ENCODE measurements at regions not wholly inside any gene's neighbourhood (a gene's known extent, or its start where the extent isn't known, plus 50 kb on each side); places are given as distances from the start of the nearest gene placed in this dataset.
"Not testable (repeated sequence)": the region's sequence is repeated elsewhere in the genome, so short reads cannot be mapped to it uniquely, and the experiment has no call there.

- DNase-seq, result no peak
These were observed 136.6 kb upstream of the FHIT start for GRCh38 chr3:61387817-61388216.

GRCh38 chr3:61393480-61393947 lies 142.3 kb upstream of the FHIT start:
- DNase-seq, result not testable (repeated sequence)

- no peak for DNase-seq
These were observed 150.1 kb upstream of the FHIT start for GRCh38 chr3:61401359-61401758.

- no peak for DNase-seq
These were observed 154.0 kb upstream of the PTPRG start for GRCh38 chr3:61407397-61407796.

GRCh38 chr3:61409638-61410037 lies 151.7 kb upstream of the PTPRG start:
- no peak for DNase-seq

GRCh38 chr3:61410358-61410757 lies 151.0 kb upstream of the PTPRG start:
- not testable (repeated sequence) for DNase-seq

- no peak for DNase-seq
These were observed 150.2 kb upstream of the PTPRG start for GRCh38 chr3:61411009-61411662.

GRCh38 chr3:61414456-61414855 lies 146.9 kb upstream of the PTPRG start:
- DNase-seq, result no peak

GRCh38 chr3:61415201-61415600 lies 146.2 kb upstream of the PTPRG start:
- no peak for DNase-seq

GRCh38 chr3:61416618-61417017 lies 144.8 kb upstream of the PTPRG start:
- no peak for DNase-seq

- no peak for DNase-seq
These were observed 144.0 kb upstream of the PTPRG start for GRCh38 chr3:61417352-61417751.

GRCh38 chr3:61420136-61420759 lies 141.1 kb upstream of the PTPRG start:
- no peak for DNase-seq

GRCh38 chr3:61422945-61423673 lies 138.3 kb upstream of the PTPRG start:
- DNase-seq, result no peak

- no peak for DNase-seq
These were observed 136.0 kb upstream of the PTPRG start for GRCh38 chr3:61425356-61425755.

GRCh38 chr3:61429106-61429505 lies 132.3 kb upstream of the PTPRG start:
- DNase-seq, result no peak

- not testable (repeated sequence) for DNase-seq
These were observed 126.5 kb upstream of the PTPRG start for GRCh38 chr3:61434901-61435300.

GRCh38 chr3:61435361-61435760 lies 126.0 kb upstream of the PTPRG start:
- DNase-seq, result not testable (repeated sequence)

- no peak for DNase-seq
These were observed 122.9 kb upstream of the PTPRG start for GRCh38 chr3:61438253-61439121.

GRCh38 chr3:61439122-61439458 lies 122.3 kb upstream of the PTPRG start:
- DNase-seq, result no peak

- no peak for DNase-seq
These were observed 118.7 kb upstream of the PTPRG start for GRCh38 chr3:61442696-61443095.

GRCh38 chr3:61443886-61444285 lies 117.5 kb upstream of the PTPRG start:
- no peak for DNase-seq

GRCh38 chr3:61444782-61445181 lies 116.6 kb upstream of the PTPRG start:
- DNase-seq, result no peak

GRCh38 chr3:61445924-61446323 lies 115.4 kb upstream of the PTPRG start:
- DNase-seq, result no peak

All from stimulated activated CD4-positive, alpha-beta T cell treated with anti-CD3 and anti-CD28 coated beads, Interleukin-2, amount 100 ng/mL, for 24 hours (primary cell).